ENCODE measurements at regions not wholly inside any gene's neighbourhood (a gene's known extent, or its start where the extent isn't known, plus 50 kb on each side); places are given as distances from the start of the nearest gene placed in this dataset.

- DNase-seq (ENCODE audit: low spot score): no peak
Observed at GRCh38 chr20:51218603-51219002, 195.7 kb upstream of the KCNG1 start.

- no peak for DNase-seq (ENCODE audit: low spot score)
Observed at GRCh38 chr20:51217347-51218045, 194.6 kb upstream of the KCNG1 start.

DNA sequence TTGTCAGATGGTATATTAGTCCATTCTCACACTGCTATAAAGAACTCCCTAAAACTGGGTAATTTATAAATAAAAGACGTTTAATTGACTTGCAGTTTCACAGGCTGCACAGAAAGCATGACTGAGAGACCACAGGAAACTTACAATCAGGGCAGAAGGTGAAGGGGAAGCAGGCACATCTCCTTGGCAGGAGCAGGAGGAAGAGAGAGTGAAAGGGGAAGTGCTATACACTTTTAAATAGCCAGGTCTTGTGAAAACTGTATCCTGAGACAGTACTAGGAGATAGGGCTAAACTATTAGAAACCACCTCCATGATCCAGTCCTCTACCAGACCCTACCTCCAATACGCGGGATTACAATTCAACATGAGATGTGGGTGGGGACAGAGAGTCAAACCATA is 193.9 kb upstream of the KCNG1 start:
- no peak for DNase-seq (ENCODE audit: low spot score)

DNA sequence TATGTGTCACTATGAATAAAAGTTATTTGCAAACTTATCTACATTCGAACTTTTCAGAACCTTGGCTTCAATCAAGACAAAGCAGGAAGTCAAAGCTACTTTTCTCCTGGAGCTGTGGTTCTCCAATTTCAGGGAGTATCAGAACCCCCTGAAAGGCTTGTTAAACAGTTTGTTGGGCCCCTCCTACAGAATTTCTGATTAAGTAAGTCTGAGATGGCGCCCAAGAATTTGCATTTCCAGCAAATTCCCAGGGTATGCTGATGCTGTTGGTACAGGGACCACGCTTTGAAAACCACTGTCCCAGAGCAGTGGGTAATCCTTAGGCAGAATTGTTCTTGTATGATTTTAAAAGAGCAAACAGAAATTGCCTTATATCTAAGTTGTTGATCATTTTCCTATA is 189.9 kb upstream of the KCNG1 start:
- no peak for DNase-seq (ENCODE audit: low spot score)

GRCh38 chr20:51211191-51211590 is 188.3 kb upstream of the KCNG1 start:
- DNase-seq (ENCODE audit: low spot score): no peak

DNA sequence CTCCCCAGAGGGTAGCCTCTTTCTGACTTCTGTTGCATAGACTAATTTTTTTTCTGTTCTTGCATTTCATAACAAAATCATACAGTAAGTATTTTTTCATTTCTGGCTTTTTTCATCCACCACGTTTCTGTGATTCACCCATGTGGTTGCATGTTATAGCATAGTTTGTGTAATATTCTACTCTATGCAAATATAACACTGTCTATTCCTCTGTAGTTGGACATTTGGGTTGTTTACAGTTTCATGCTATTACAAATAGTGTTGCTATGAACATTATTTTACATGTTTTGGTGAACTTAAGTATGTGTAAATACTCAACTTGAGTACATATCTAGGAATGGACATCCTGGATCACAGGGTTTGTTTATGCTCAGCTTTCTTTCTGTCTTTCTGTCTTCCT is 187.2 kb upstream of the KCNG1 start:
- DNase-seq (ENCODE audit: low spot score): no peak

GRCh38 chr20:51208162-51208561 is 185.3 kb upstream of the KCNG1 start:
- no peak for DNase-seq (ENCODE audit: low spot score)

- no peak for DNase-seq (ENCODE audit: low spot score)
Observed at GRCh38 chr20:51206032-51206662, 183.2 kb upstream of the KCNG1 start.

GRCh38 chr20:51204794-51205193 is 181.9 kb upstream of the KCNG1 start:
- DNase-seq (ENCODE audit: low spot score): no peak

DNA sequence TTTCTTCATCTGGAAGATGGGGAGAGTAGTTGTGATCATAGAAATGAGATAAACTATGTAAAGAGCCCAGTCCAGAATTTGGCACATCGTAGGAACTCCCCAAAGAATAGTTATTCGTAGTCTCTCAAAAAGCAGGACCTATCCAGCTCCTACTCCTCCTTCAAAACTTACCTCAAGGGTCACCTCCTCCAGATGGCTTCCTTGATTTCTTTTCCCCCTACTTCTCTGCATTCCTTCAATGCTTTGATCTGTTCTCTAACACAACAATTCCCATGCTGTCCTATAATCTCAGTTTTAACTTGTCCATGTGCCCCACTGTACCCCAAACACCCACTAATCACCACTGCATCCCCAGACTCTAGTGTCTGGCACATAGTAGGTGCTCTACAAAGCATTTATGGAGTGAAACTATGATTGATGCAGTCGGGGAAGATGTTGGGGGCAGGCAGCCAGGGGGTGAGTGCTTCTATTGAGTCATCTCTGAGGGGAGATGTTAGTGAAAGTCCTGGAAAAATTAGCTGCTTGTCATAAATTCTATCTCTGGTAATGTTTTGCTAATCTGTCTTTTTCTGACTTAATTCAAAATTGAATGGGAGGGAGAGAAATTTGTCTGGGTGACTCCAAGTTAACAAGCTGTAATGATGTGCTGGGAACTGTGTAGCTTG is 181.3 kb upstream of the KCNG1 start:
- no peak for DNase-seq (ENCODE audit: low spot score)

DNA sequence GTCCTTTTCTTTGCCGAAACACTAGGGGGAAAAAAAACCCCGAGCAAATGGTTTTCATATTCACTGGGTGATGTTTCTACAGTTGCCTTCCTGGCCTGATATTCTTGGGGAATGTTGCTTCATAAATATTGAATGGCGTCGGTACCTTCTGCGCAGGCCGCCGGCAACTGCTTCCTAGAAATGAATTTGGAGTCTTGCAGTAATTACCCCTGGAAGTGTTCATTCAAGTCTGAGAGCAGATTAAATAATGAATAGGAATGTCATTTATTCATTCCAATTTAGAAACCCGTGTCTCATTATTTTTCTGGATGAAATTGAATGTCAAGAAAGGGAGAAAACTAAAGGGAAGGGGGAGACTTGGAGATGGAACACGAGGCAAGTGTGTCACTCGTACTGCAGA is 179.4 kb upstream of the KCNG1 start:
- DNase-seq (ENCODE audit: low spot score): no peak

DNA sequence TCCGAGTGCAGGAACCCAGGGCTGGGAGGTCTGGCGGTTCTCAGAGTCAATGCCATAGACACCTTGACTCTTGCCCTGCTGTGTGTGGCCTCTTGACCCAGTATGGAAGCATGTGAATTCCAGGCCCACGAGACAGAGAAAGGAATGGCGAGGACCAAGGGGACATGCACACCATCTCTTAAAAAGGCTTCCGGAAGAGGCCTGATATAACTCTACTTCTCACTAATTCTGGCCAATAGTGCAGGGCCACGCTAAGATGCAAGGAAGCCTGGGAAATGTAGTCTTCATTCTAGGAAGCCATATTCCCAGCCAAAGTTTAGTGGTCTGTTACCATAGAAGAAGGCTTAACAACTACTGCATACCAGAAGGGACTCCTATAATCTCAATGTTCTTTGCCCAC is 177.0 kb upstream of the KCNG1 start:
- no peak for DNase-seq (ENCODE audit: low spot score)

DNA sequence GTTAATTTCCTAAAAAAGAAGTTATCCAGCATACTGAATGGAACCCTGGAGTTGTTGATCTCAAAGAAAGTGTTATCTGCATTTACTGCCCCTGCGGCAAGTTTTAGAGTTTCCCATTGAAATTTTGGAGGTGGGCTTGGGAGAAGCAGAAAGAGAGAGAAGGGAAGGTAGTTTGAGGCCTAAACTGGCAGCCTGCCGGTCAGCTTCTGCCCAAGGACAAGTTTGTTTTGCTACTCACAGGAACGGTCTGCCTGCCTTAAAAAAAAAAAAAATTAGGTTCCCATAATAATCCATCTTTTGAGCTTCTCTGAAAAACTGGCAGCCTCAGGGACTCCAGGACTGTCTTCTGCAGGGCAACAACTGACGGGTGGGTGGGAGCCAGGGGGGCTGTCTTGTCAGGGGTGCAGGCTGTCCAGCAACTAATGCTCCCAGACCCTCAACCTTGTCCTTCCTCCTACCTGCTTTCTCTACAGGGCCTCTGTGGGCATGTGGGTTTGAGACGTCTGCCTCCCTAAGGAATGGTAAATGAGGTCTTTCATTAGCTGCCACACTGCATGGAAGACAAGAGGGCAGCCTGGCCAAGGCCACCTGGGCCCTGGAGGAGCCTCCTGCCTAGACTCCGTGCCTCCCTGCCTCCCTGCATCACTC is 176.1 kb upstream of the KCNG1 start:
- DNase-seq (ENCODE audit: low spot score): no peak

DNA sequence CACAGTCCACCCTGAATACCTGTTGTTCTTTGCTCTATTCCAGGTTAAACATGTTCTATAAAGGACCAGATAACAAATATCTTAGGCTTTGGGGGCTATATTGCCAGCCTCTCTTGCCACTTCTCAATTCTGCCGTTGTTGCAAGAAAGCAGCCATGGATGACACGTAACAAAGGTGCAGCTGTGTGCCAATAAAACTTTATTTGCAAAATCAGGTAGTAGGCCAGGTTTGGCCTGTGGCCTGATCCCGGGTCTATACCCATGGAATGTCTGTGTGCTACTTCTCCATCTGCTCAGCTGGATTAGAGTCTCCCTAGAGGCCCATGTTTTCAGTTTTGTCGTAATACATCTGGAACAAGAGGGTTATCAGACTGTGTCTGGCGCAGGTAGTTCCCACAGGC is 175.3 kb upstream of the KCNG1 start:
- no peak for DNase-seq (ENCODE audit: low spot score)

DNA sequence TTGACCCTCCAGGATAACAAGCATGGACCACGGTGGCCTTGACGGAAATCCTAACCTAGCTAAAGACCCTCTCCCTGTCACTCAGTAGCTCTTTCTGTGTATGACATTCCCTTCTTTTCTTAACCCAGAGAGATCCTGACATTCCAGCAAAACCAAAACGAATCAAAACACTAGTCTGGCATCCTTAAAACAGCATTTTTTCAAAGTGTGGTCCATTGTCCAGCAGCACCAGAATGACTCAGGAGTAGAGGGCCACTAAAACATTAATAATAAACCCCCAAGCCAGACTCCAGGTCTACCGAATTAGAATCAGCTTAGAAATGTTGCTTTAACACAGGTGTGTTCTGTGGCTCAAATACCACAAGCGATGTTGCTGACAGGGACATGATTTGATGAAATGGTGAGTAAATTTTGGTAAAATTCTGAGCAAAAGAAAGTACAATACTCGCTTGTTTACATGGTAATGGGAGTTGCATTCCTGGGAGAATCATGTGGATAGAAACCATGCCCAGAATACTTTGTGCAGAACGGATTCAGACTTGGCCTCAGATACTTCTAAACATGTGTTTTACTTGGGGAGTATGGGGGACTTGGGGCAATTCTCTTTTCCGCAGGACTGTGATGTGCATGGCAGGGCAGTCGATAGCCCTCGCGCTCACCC is 174.2 kb upstream of the KCNG1 start:
- no peak for DNase-seq (ENCODE audit: low spot score)

DNA sequence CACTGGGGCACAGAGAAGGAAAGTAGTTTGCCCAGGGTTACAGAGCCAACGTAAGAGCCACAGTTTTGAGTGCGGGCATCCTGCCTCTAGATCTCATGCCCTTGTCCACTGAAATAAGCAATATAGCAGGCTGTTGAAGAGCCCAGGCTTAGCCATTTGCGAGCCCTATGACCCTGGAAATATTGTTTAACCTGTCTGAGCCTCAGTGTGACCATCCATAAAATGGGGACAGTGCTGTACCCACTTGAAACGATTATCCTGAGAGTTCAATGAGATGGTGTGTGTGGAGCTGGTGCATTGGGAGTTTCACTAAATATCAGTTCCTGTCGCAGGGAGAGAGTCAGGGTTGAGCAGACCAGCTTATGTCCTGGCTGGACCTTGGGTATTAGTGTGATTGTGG is 173.1 kb upstream of the KCNG1 start:
- no peak for DNase-seq (ENCODE audit: low spot score)

DNA sequence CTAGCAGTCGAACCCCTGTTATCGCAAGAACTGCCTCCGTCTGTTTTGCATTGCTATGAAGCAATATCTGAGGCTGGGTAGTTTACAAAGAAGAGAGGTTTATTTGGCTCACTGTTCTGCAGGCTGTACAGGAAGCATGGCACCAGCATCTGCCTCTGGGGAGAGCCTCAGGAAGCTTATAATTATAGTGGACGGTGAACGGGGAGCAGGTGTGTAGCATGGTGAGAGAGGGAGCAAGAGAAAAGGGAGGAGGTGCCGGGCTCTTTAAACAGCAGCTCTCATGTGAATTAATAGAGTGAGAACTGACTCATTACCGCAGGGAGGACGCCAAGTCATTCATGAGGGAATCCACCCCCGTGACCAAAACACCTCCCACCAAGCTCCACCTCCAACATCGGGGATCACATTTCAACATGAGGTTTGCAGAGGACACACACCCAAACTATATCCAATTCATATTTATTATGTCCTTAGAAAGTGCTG is 172.6 kb upstream of the KCNG1 start:
- no peak for DNase-seq (ENCODE audit: low spot score)

DNA sequence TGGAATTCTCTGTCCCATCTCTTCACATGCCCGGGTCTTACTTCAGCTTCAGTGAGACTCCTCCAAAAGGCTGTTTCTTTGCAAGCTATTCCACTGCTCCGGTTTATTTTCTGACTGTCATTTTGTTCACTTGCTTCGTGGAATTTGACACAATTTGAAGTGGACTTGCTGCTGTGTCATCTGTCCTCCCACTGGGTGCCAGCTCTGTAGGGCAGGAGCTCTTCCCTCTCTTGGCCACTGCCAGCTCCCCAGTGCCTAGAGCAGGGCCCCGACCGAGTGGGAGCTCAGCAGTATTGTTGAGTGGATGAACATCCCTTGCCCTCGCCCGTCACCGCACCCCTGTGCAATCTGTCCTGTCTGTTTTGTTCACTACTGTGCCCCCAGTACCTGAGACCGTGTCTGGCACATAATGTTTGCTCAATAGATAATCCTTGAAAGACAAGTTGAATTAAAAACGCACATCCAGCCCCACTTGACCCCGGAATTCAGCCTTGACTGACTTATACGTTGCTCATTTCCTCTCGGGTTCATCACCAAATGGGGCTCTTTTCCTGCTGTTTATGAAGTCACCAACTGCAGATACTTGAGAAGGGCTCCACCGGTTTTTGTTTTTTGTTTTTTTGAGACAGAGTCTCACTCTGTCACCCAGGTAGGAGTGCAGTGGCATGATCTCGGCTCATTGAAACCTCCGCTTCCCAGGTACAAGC is 170.3 kb upstream of the KCNG1 start:
- DNase-seq (ENCODE audit: low spot score): no peak

- no peak for DNase-seq (ENCODE audit: low spot score)
Observed at GRCh38 chr20:51190783-51191180, 167.9 kb upstream of the KCNG1 start.

- DNase-seq (ENCODE audit: low spot score): no peak
Observed at GRCh38 chr20:51189814-51190782, 167.2 kb upstream of the KCNG1 start.

Measured in ureter (tissue), 1 donor.